GM12878 (cell line): ENCODE measurements at regions not wholly inside any gene's neighbourhood (a gene's known extent, or its start where the extent isn't known, plus 50 kb on each side); places are given as distances from the start of the nearest gene placed in this dataset.

Experiments used
- ATAC-seq: fragments of 200-7000 bp; cut with Tn5 transposase; 3 replicates; pipeline ENCODE4 v1.9.1; 2020; ENCODE audit warnings: mild to moderate bottlenecking, moderate library complexity
- BruUV-seq: library from RNA; stranded (reverse); fragments of 400-500 nt; replicated peaks from 2 replicates; lab custom pipeline; 2021; lab: Mats Ljungman, UMichigan
- CTCF ChIA-PET: fragments of 300-600 bp; sonication (Branson Sonifier 250); formaldehyde crosslinking; extraction: SDS; loops from one replicate; lab custom pipeline; 2021; ENCODE audit warnings: inconsistent platforms; lab: Yijun Ruan, JAX
- POLR2A ChIA-PET: fragments of 350-600 bp; formaldehyde crosslinking; extraction: SDS; loops from one replicate; lab custom pipeline; 2021; ENCODE audit warnings: inconsistent platforms; lab: Charles Lee
- RAD21 ChIA-PET: fragments of 300-600 bp; sonication (Branson Sonifier 250); formaldehyde crosslinking; loops from one replicate; lab custom pipeline; 2023; ENCODE audit warnings: antibody characterized with exemption; ENCODE audit not compliant: unreplicated experiment; lab: Charles Lee
- SMC1A ChIA-PET: fragments of 300-600 bp; sonication (Branson Sonifier 250); formaldehyde crosslinking; loops from one replicate; lab custom pipeline; 2023; ENCODE audit not compliant: unreplicated experiment, uncharacterized antibody; lab: Charles Lee
- DNase-seq: peaks from one replicate; pipeline ENCODE4 v3.0.0-alpha.2; 2011; ENCODE audit warnings: low read depth, low spot score
- FAIRE-seq: peaks from 3 replicates; lab custom pipeline; 2011; peaks lifted over from hg19 to GRCh38; lab: Jason Lieb, UNC
- H2AFZ ChIP-seq: 2 replicates; pipeline ENCODE4 v1.6.0; 2011; ENCODE audit warnings: low read depth, low read length, control low read depth; ENCODE audit not compliant: control insufficient read depth
- H3K27ac ChIP-seq: 2 replicates; pipeline ENCODE4 v1.5.1; 2011; ENCODE audit warnings: control low read depth; ENCODE audit not compliant: control insufficient read depth, insufficient read depth
- H3K27me3 ChIP-seq, 2 experiments: replicated peaks in 1 of 2; 2 replicates each; pipeline versions ENCODE4 v1.6.0 to v1.6.1; 2011; ENCODE audit warnings: low read length in 1 of 2; ENCODE audit not compliant: control insufficient read depth in 2 of 2, insufficient read depth in 2 of 2
- H3K36me3 ChIP-seq, 2 experiments: 2 replicates each; pipeline ENCODE4 v1.5.1; 2011; ENCODE audit warnings: low read length in 1 of 2; ENCODE audit not compliant: control insufficient read depth in 2 of 2, insufficient read depth in 2 of 2
- H3K4me1 ChIP-seq: 2 replicates; pipeline ENCODE4 v1.6.1; 2011; ENCODE audit warnings: mild to moderate bottlenecking, low read length, moderate library complexity, mixed read lengths; ENCODE audit not compliant: control insufficient read depth, insufficient read depth
- H3K4me2 ChIP-seq: 2 replicates; pipeline ENCODE4 v1.6.0; 2011; ENCODE audit warnings: control low read depth; ENCODE audit not compliant: control insufficient read depth, insufficient read depth
- H3K4me3 ChIP-seq: fragments of 200-600 bp; sonication (generic); 2 replicates; pipeline ENCODE4 v1.5.1; 2016
- H3K79me2 ChIP-seq: 2 replicates; pipeline ENCODE4 v1.6.0; 2011; ENCODE audit warnings: low read length; ENCODE audit not compliant: control insufficient read depth, insufficient read depth
- H3K9ac ChIP-seq: 2 replicates; pipeline ENCODE4 v1.8.0; 2011; ENCODE audit warnings: low read length, control low read depth, mixed read lengths; ENCODE audit not compliant: control insufficient read depth, insufficient read depth
- H3K9me3 ChIP-seq: replicated peaks from 3 replicates; pipeline ENCODE4 v1.5.1; 2011; ENCODE audit warnings: mild to moderate bottlenecking, low read length; ENCODE audit not compliant: control insufficient read depth, insufficient read depth
- H4K20me1 ChIP-seq: 2 replicates; pipeline ENCODE4 v1.6.0; 2011; ENCODE audit not compliant: control insufficient read depth, insufficient read depth
- ATF7 ChIP-seq: fragments of 450-650 bp; IDR thresholded peaks from 2 replicates; pipeline ENCODE4 v1.6.1; 2016; ENCODE audit warnings: low read depth, mild to moderate bottlenecking
- CEBPB ChIP-seq, 2 experiments: fragments of 150-350 bp in 1 of 2; IDR thresholded peaks; 2 replicates each; pipeline ENCODE4 v1.6.1; 2012 to 2014; ENCODE audit warnings: low read depth in 2 of 2, low read length in 2 of 2, borderline replicate concordance in 1 of 2, inconsistent platforms in 1 of 2
- CEBPZ ChIP-seq: fragments of 150-350 bp; IDR thresholded peaks from 2 replicates; pipeline ENCODE4 v1.6.1; 2016; ENCODE audit warnings: low read depth, low read length
- HDGF ChIP-seq: fragments of 450-650 bp; IDR thresholded peaks from 2 replicates; pipeline ENCODE4 v1.6.1; 2016; ENCODE audit warnings: antibody characterized with exemption
- JUNB ChIP-seq: IDR thresholded peaks from 2 replicates; pipeline ENCODE4 v1.6.1; 2016; ENCODE audit warnings: antibody characterized with exemption, mild to moderate bottlenecking
- MEF2A ChIP-seq: IDR thresholded peaks from 2 replicates; pipeline ENCODE4 v1.6.1; 2011; ENCODE audit warnings: low read depth, mild to moderate bottlenecking, low read length, moderate library complexity; ENCODE audit not compliant: insufficient read depth
- REST ChIP-seq: IDR thresholded peaks from 2 replicates; pipeline ENCODE4 v1.6.1; 2012; ENCODE audit warnings: mild to moderate bottlenecking, low read depth, low read length
- SIX5 ChIP-seq: IDR thresholded peaks from 2 replicates; pipeline ENCODE4 v1.6.1; 2011; ENCODE audit warnings: mild to moderate bottlenecking, low read depth, low read length, moderate library complexity; ENCODE audit not compliant: severe bottlenecking
- SPI1 ChIP-seq: IDR thresholded peaks from 2 replicates; pipeline ENCODE4 v1.6.1; 2011; ENCODE audit warnings: low read depth, mild to moderate bottlenecking, low read length, moderate library complexity, borderline replicate concordance; ENCODE audit not compliant: insufficient read depth
- STAT1 ChIP-seq: fragments of 450-650 bp; conservative IDR thresholded peaks from 2 replicates; pipeline ENCODE4 v1.6.1; 2014; ENCODE audit warnings: antibody characterized with exemption, mild to moderate bottlenecking
- SUPT20H ChIP-seq: IDR thresholded peaks from 2 replicates; pipeline ENCODE4 v1.6.1; 2011; ENCODE audit warnings: low read depth, mild to moderate bottlenecking, low read length, moderate library complexity, borderline replicate concordance; ENCODE audit not compliant: control insufficient read depth
- TBL1XR1 ChIP-seq: IDR thresholded peaks from 2 replicates; pipeline ENCODE4 v1.6.1; 2012; ENCODE audit warnings: low read depth, low read length, improper control_type of control experiment
- WGBS: methylation state at CpG from one replicate; pipeline ENCODE4 v1.1.6; 2016; ENCODE audit warnings: low lambda C conversion rate; ENCODE audit not compliant: insufficient replicate concordance, insufficient coverage; ENCODE audit errors: missing lambda C conversion rate; 5-methylcytosine and 5-hydroxymethylcytosine counted together
- in situ Hi-C: fragments of 300-500 bp; cut with MboI; formaldehyde crosslinking; loops from 9 replicates; pipeline ENCODE4 v1.14.3; 2018; ENCODE audit warnings: mixed read lengths
- intact Hi-C: fragments of 100-400 bp; cut with micrococcal nuclease; formaldehyde crosslinking; loops from one replicate; pipeline ENCODE4 v1.14.2; 2022; ENCODE audit not compliant: unreplicated experiment
- TF ChIP-seq, protein P1 (sequence below): fragments of 450-650 bp; IDR thresholded peaks from 2 replicates; pipeline ENCODE4 v1.6.1; 2017; ENCODE audit warnings: mild to moderate bottlenecking, moderate library complexity

DNA sequence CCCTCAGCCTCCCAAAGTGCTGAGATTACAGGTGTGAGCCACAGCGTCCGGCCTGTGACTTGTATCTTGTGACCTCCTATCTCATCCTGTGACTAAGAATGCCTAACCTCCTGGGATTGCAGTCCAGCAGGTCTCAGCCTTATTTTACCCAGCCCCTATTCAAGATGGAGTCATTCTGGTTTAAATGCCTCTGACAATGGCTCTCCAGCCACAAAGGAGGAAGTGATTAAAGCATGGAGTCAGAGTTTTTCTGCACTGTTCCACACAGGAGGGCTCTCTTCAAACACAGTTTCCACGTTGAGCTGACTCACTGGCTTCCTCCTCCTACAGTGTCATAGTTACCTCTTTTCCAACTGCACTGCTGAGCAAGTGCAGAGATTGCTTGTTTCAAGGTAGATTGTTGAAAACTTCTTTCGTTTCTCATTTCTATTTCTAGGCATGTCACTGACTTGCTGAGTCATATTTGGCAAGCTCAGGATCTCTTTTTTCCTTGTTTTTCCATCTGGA lies 383.8 kb downstream of the PCNX1 start:
- ChIA-PET POLR2A (no interaction called here), CTCF (interaction anchor here (0.7 to 1.5 kb wide), 6 partner anchors 11 to 732 kb away, joined by 3 to 5 read pairs (median 4); no protein-coding TSS in a partner anchor), RAD21 (interaction anchor here (0.5 to 1.8 kb wide), 6 partner anchors 8 to 448 kb away, joined by 3 to 7 read pairs (median 4); no protein-coding TSS in a partner anchor), SMC1A (interaction anchor here (0.9 to 1.9 kb wide), 9 partner anchors 11 to 264 kb away, joined by 3 to 8 read pairs (median 4); no protein-coding TSS in a partner anchor)
- no peaks in the 10 kb centered on the region for H3K79me2 ChIP-seq
- DNase-seq: peak; percentile 58
- 53% methylated on average over 4 of the region's 4 CpGs for WGBS
- peaks cover 20% of the 10 kb centered on the region for H3K4me1 ChIP-seq
- intact Hi-C loops: no loop called here
- H3K4me3 ChIP-seq: no peak overlapping the region
- H3K27me3 ChIP-seq: no peaks in the 10 kb centered on the region
- peak overlapping the region; percentile 42 for H3K27ac ChIP-seq
- in situ Hi-C loops: no loop called here
- H3K9me3 ChIP-seq: no peaks in the 10 kb centered on the region; the same call in 2 of the 3 replicates
- no TSS peak for BruUV-seq
- ATAC-seq: peak; percentile 87
- no peak overlapping the region for H3K9ac ChIP-seq
- H2AFZ ChIP-seq: peak overlapping the region; percentile 78
- no peaks in the 10 kb centered on the region for H3K36me3 ChIP-seq
- FAIRE-seq: peak; percentile 72
- H3K4me2 ChIP-seq: peak overlapping the region; percentile 60
- no peaks in the 10 kb centered on the region for H4K20me1 ChIP-seq
- no peak for TF ChIP-seq STAT1
- TF ChIP-seq CEBPZ: no peak
- TF ChIP-seq MEF2A: peak; percentile 75
- no peak for TF ChIP-seq SIX5
- TF ChIP-seq TBL1XR1: no peak
- no peak for TF ChIP-seq SUPT20H
- no peak for TF ChIP-seq CEBPB (IDR thresholded peaks at IDR 0.05; ENCODE audit: borderline replicate concordance in 1 of 2, low read depth in 2 of 2, low read length in 2 of 2)
- peak; percentile 77 for TF ChIP-seq SPI1
- no peak for TF ChIP-seq HDGF
- peak; percentile 57 for TF ChIP-seq JUNB
- TF ChIP-seq, protein P1, sequence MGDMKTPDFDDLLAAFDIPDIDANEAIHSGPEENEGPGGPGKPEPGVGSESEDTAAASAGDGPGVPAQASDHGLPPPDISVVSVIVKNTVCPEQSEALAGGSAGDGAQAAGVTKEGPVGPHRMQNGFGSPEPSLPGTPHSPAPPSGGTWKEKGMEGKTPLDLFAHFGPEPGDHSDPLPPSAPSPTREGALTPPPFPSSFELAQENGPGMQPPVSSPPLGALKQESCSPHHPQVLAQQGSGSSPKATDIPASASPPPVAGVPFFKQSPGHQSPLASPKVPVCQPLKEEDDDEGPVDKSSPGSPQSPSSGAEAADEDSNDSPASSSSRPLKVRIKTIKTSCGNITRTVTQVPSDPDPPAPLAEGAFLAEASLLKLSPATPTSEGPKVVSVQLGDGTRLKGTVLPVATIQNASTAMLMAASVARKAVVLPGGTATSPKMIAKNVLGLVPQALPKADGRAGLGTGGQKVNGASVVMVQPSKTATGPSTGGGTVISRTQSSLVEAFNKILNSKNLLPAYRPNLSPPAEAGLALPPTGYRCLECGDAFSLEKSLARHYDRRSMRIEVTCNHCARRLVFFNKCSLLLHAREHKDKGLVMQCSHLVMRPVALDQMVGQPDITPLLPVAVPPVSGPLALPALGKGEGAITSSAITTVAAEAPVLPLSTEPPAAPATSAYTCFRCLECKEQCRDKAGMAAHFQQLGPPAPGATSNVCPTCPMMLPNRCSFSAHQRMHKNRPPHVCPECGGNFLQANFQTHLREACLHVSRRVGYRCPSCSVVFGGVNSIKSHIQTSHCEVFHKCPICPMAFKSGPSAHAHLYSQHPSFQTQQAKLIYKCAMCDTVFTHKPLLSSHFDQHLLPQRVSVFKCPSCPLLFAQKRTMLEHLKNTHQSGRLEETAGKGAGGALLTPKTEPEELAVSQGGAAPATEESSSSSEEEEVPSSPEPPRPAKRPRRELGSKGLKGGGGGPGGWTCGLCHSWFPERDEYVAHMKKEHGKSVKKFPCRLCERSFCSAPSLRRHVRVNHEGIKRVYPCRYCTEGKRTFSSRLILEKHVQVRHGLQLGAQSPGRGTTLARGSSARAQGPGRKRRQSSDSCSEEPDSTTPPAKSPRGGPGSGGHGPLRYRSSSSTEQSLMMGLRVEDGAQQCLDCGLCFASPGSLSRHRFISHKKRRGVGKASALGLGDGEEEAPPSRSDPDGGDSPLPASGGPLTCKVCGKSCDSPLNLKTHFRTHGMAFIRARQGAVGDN: peak; percentile 84
- TF ChIP-seq REST: no peak
- 0 out of 2 replicates have a peak, but pooled peaks have one; percentile 10 for TF ChIP-seq ATF7
